IPS-18c (cell line): ENCODE measurements at regions not wholly inside any gene's neighbourhood (a gene's known extent, or its start where the extent isn't known, plus 50 kb on each side); places are given as distances from the start of the nearest gene placed in this dataset.

ENCODE experiments used
- H3K4me3 ChIP-seq: 2 replicates; pipeline ENCODE4 v1.7.0; 2013; ENCODE audit warnings: low read depth, mild to moderate bottlenecking, low read length, moderate library complexity; ENCODE audit not compliant: insufficient read depth
- H3K9me3 ChIP-seq: one replicate; pipeline ENCODE4 v1.6.1; 2013; ENCODE audit warnings: mild to moderate bottlenecking, low read length, moderate library complexity; ENCODE audit not compliant: control insufficient read depth, insufficient read depth

GRCh38 chr1:239778208-239778813 lies 313.4 kb upstream of the FMN2 start:
- Histone ChIP-seq H3K9me3 (peaks cover 2% of the 10 kb centered on the region), H3K4me3 (no peak overlapping the region)

- peaks cover 2% of the 10 kb centered on the region for H3K9me3 ChIP-seq
- H3K4me3 ChIP-seq = no peak overlapping the region
These were observed 311.7 kb upstream of the FMN2 start for GRCh38 chr1:239779962-239780361.

GRCh38 chr1:239784896-239785295 lies 306.8 kb upstream of the FMN2 start:
- H3K9me3 ChIP-seq = peaks cover 2% of the 10 kb centered on the region
- no peak overlapping the region for H3K4me3 ChIP-seq

- H3K4me3 ChIP-seq = no peak overlapping the region
- H3K9me3 ChIP-seq = peaks cover 2% of the 10 kb centered on the region
These were observed 306.1 kb upstream of the FMN2 start for GRCh38 chr1:239785576-239785975.

GRCh38 chr1:239786464-239786863 lies 305.2 kb upstream of the FMN2 start:
- peaks cover under 1% of the 10 kb centered on the region for H3K9me3 ChIP-seq
- H3K4me3 ChIP-seq = no peak overlapping the region

- Histone ChIP-seq H3K4me3 (no peak overlapping the region), H3K9me3 (no peaks in the 10 kb centered on the region)
These were observed 299.5 kb upstream of the FMN2 start for GRCh38 chr1:239792157-239792556.

- H3K4me3 ChIP-seq = no peak overlapping the region
- no peaks in the 10 kb centered on the region for H3K9me3 ChIP-seq
These were observed 296.4 kb upstream of the FMN2 start for GRCh38 chr1:239795304-239795703.

- no peak overlapping the region for H3K4me3 ChIP-seq
- no peaks in the 10 kb centered on the region for H3K9me3 ChIP-seq
These were observed 292.1 kb upstream of the FMN2 start for GRCh38 chr1:239799617-239800016.

- Histone ChIP-seq H3K9me3 (no peaks in the 10 kb centered on the region), H3K4me3 (no peak overlapping the region)
These were observed 290.8 kb upstream of the FMN2 start for GRCh38 chr1:239800861-239801260.

GRCh38 chr1:239802275-239802674 lies 289.4 kb upstream of the FMN2 start:
- Histone ChIP-seq H3K9me3 (no peaks in the 10 kb centered on the region), H3K4me3 (no peak overlapping the region)

- H3K9me3 ChIP-seq = no peaks in the 10 kb centered on the region
- no peak overlapping the region for H3K4me3 ChIP-seq
These were observed 287.9 kb upstream of the FMN2 start for GRCh38 chr1:239803781-239804180.

- Histone ChIP-seq H3K4me3 (no peak overlapping the region), H3K9me3 (no peaks in the 10 kb centered on the region)
These were observed 287.4 kb upstream of the FMN2 start for GRCh38 chr1:239804266-239804665.

- H3K9me3 ChIP-seq = no peaks in the 10 kb centered on the region
- H3K4me3 ChIP-seq = no peak overlapping the region
These were observed 286.6 kb upstream of the FMN2 start for GRCh38 chr1:239805042-239805441.

- Histone ChIP-seq H3K4me3 (no peak overlapping the region), H3K9me3 (no peaks in the 10 kb centered on the region)
These were observed 285.6 kb upstream of the FMN2 start for GRCh38 chr1:239805851-239806772.

GRCh38 chr1:239806897-239807296 lies 284.8 kb upstream of the FMN2 start:
- no peak overlapping the region for H3K4me3 ChIP-seq
- no peaks in the 10 kb centered on the region for H3K9me3 ChIP-seq

- Histone ChIP-seq H3K9me3 (no peaks in the 10 kb centered on the region), H3K4me3 (no peak overlapping the region)
These were observed 284.3 kb upstream of the FMN2 start for GRCh38 chr1:239807361-239807760.

GRCh38 chr1:239810061-239810481 lies 281.6 kb upstream of the FMN2 start:
- H3K4me3 ChIP-seq = no peak overlapping the region
- H3K9me3 ChIP-seq = no peaks in the 10 kb centered on the region

GRCh38 chr1:239811211-239811885 lies 280.3 kb upstream of the FMN2 start:
- no peak overlapping the region for H3K4me3 ChIP-seq

More at GRCh38 chr1:239811211-239811885, 280.3 kb upstream of the FMN2 start:
- H3K9me3 ChIP-seq = no peaks in the 10 kb centered on the region
